SK-N-SH (cell line): ENCODE measurements at regions not wholly inside any gene's neighbourhood (a gene's known extent, or its start where the extent isn't known, plus 50 kb on each side); places are given as distances from the start of the nearest gene placed in this dataset.

Source experiments
- CTCF ChIA-PET: fragments of 300-600, 350-600 bp; formaldehyde crosslinking; extraction: SDS; loops from one replicate; lab custom pipeline; 2021; lab: Yijun Ruan, JAX
- POLR2A ChIA-PET: fragments of 350-600 bp; sonication (Branson Sonifier 250); formaldehyde crosslinking; extraction: SDS; loops from one replicate; lab custom pipeline; 2020; ENCODE audit warnings: antibody characterized with exemption, inconsistent platforms; lab: Yijun Ruan, JAX
- DNase-seq: peaks from one replicate; pipeline ENCODE4 v3.0.0; 2012
- H2AFZ ChIP-seq: fragments of 200-600 bp; sonication (generic); 2 replicates; pipeline ENCODE4 v1.8.1; 2016; ENCODE audit warnings: antibody characterized with exemption, mild to moderate bottlenecking, low read depth
- H3F3A ChIP-seq: fragments of 200-600 bp; sonication (generic); replicated peaks from 2 replicates; pipeline ENCODE3; 2016; ENCODE audit warnings: antibody characterized with exemption, mild to moderate bottlenecking; ENCODE audit not compliant: insufficient read depth
- H3K27ac ChIP-seq, 2 experiments: fragments of 200-500 bp in 1 of 2; fragments of 200-600 bp in 1 of 2; sonication (Bioruptor generic) in 1 of 2; sonication (generic), shearing (Covaris generic) in 1 of 2; 2 replicates each; pipeline versions ENCODE4 v1.5.1 to v1.6.1; 2014 to 2016; ENCODE audit warnings: low read depth in 2 of 2, inconsistent platforms in 1 of 2, low read length in 1 of 2, mild to moderate bottlenecking in 1 of 2, mixed read lengths in 1 of 2
- H3K27me3 ChIP-seq: fragments of 200-600 bp; sonication (generic), shearing (Covaris generic); 2 replicates; pipeline ENCODE4 v1.6.1; 2016; ENCODE audit warnings: mixed run types; ENCODE audit not compliant: insufficient read depth
- H3K36me3 ChIP-seq, 2 experiments: fragments of 200-500 bp in 1 of 2; fragments of 200-600 bp in 1 of 2; sonication (Bioruptor generic) in 1 of 2; sonication (generic) in 1 of 2; replicated peaks in 1 of 2; 2 replicates each; pipeline versions ENCODE3 to v1.5.1; 2014 to 2016; ENCODE audit warnings: low read length in 1 of 2, mild to moderate bottlenecking in 1 of 2; ENCODE audit not compliant: insufficient read depth in 2 of 2, control insufficient read depth in 1 of 2
- H3K4me1 ChIP-seq, 2 experiments: fragments of 200-500 bp in 1 of 2; fragments of 200-600 bp in 1 of 2; sonication (Bioruptor generic) in 1 of 2; sonication (generic), shearing (Covaris generic) in 1 of 2; 2 replicates each; pipeline versions ENCODE4 v1.5.1 to v1.6.1; 2014 to 2016; ENCODE audit warnings: low read depth in 1 of 2, low read length in 1 of 2, mixed run types in 1 of 2; ENCODE audit not compliant: insufficient read depth in 2 of 2, control insufficient read depth in 1 of 2
- H3K4me2 ChIP-seq: fragments of 200-600 bp; sonication (generic), shearing (Covaris generic); 2 replicates; pipeline ENCODE4 v1.6.1; 2017; ENCODE audit warnings: mixed run types
- H3K4me3 ChIP-seq, 2 experiments: fragments of 200-500 bp in 1 of 2; fragments of 200-600 bp in 1 of 2; sonication (Bioruptor generic) in 1 of 2; sonication (generic), shearing (Covaris generic) in 1 of 2; 2 replicates each; pipeline versions ENCODE4 v1.5.1 to v1.8.1; 2014 to 2016; ENCODE audit warnings: low read depth in 2 of 2, inconsistent platforms in 1 of 2, low read length in 1 of 2, mild to moderate bottlenecking in 1 of 2, mixed read lengths in 1 of 2, moderate library complexity in 1 of 2
- H3K79me2 ChIP-seq: fragments of 200-600 bp; sonication (generic); 2 replicates; pipeline ENCODE4 v1.8.1; 2017; ENCODE audit warnings: mild to moderate bottlenecking; ENCODE audit not compliant: insufficient read depth
- H3K9ac ChIP-seq: fragments of 200-600 bp; sonication (generic); 2 replicates; pipeline ENCODE4 v1.6.1; 2017; ENCODE audit warnings: mixed run types
- H3K9me2 ChIP-seq: fragments of 200-600 bp; sonication (generic); 2 replicates; pipeline ENCODE4 v1.6.1; 2017; ENCODE audit warnings: mixed run types
- H3K9me3 ChIP-seq: fragments of 200-600 bp; sonication (generic); 2 replicates; pipeline ENCODE4 v1.6.1; 2017; ENCODE audit warnings: mixed run types, mild to moderate bottlenecking, moderate library complexity
- H4K20me1 ChIP-seq: fragments of 200-600 bp; sonication (generic); 2 replicates; pipeline ENCODE4 v1.6.1; 2017; ENCODE audit warnings: mild to moderate bottlenecking, mixed run types; ENCODE audit not compliant: insufficient read depth
- FOSL2 ChIP-seq: IDR thresholded peaks from 2 replicates; pipeline ENCODE4 v1.4.0; 2012; ENCODE audit warnings: low read depth, mild to moderate bottlenecking, moderate library complexity, borderline replicate concordance
- GABPA ChIP-seq: IDR thresholded peaks from 2 replicates; pipeline ENCODE4 v1.4.0; 2012; ENCODE audit warnings: low read depth, mild to moderate bottlenecking
- POLR2AphosphoS5 ChIP-seq: IDR thresholded peaks from 2 replicates; pipeline ENCODE4 v1.6.1; 2012; ENCODE audit warnings: low read depth, low read length
- RAD21 ChIP-seq: IDR thresholded peaks from 2 replicates; pipeline ENCODE4 v1.6.1; 2012; ENCODE audit warnings: mild to moderate bottlenecking, low read length
- RCOR1 ChIP-seq: fragments of 150-350 bp; IDR thresholded peaks from 2 replicates; pipeline ENCODE4 v1.6.1; 2017; ENCODE audit warnings: antibody characterized with exemption, low read length
- REST ChIP-seq: IDR thresholded peaks from 2 replicates; pipeline ENCODE4 v1.6.1; 2012; ENCODE audit warnings: mild to moderate bottlenecking, low read depth, low read length, moderate library complexity
- TEAD4 ChIP-seq: IDR thresholded peaks from 2 replicates; pipeline ENCODE4 v1.4.0; 2012; ENCODE audit warnings: mild to moderate bottlenecking, borderline replicate concordance; ENCODE audit not compliant: insufficient read depth
- YY1 ChIP-seq: IDR thresholded peaks from 2 replicates; pipeline ENCODE4 v1.4.0; 2012; ENCODE audit warnings: low read depth, mild to moderate bottlenecking
- WGBS: methylation state at CpG from one replicate; pipeline ENCODE4 v1.1.6; 2017; ENCODE audit warnings: low lambda C conversion rate; 5-methylcytosine and 5-hydroxymethylcytosine counted together
- TF ChIP-seq, protein P1 (sequence below): IDR thresholded peaks from 2 replicates; pipeline ENCODE4 v1.4.0; 2012; ENCODE audit warnings: low read depth, borderline replicate concordance

- TF ChIP-seq TEAD4 (no peak), REST (no peak), FOSL2 (no peak), RCOR1 (no peak), POLR2AphosphoS5 (no peak)
Observed at GRCh38 chr4:60223208-60223923, 976.8 kb upstream of the ADGRL3 start.

DNA sequence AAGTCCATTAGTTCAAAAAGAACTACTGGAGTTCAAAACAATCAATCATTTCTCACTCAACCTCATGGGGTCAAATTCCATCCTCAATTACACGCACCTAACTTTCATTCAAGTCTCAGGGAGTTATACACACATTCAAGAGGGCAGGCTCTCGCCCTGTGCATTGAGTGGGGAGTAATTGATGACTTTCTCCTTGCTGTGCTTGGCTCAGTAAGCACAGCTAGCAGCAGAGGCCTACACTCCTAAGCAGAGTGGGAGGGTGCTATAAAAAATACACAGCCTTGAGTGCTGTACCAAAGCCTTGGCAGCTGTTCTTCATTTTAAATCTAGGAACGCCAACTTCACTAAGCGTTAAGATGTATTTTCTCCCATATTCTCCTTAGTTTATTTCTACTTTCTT is 958.3 kb upstream of the ADGRL3 start:
- H3K27ac ChIP-seq, result no peak overlapping the region
- no peaks in the 10 kb centered on the region for H3K9me3 ChIP-seq
- TF ChIP-seq GABPA (no peak), YY1 (no peak), RAD21 (no peak), TEAD4 (no peak)
- TF ChIP-seq, protein P1, sequence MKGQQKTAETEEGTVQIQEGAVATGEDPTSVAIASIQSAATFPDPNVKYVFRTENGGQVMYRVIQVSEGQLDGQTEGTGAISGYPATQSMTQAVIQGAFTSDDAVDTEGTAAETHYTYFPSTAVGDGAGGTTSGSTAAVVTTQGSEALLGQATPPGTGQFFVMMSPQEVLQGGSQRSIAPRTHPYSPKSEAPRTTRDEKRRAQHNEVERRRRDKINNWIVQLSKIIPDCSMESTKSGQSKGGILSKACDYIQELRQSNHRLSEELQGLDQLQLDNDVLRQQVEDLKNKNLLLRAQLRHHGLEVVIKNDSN, result no peak
- H4K20me1 ChIP-seq, result no peaks in the 10 kb centered on the region
- H2AFZ ChIP-seq, result no peak overlapping the region
- POLR2A ChIA-PET, result no interaction called here
- no peak for DNase-seq
- H3K4me2 ChIP-seq, result no peak overlapping the region
- H3F3A ChIP-seq, result no peaks in the 10 kb centered on the region
- no peaks in the 10 kb centered on the region for H3K9me2 ChIP-seq
- no peaks in the 10 kb centered on the region for H3K4me1 ChIP-seq
- no peaks in the 10 kb centered on the region for H3K36me3 ChIP-seq
- H3K4me3 ChIP-seq, result no peak overlapping the region
- no peaks in the 10 kb centered on the region for H3K79me2 ChIP-seq
- CTCF ChIA-PET, result no interaction called here
- H3K9ac ChIP-seq, result no peak overlapping the region
- no peaks in the 10 kb centered on the region for H3K27me3 ChIP-seq
- 36% methylated on average over 4 of the region's 4 CpGs for WGBS

More at GRCh38 chr4:60223208-60223923, 976.8 kb upstream of the ADGRL3 start:
- Histone ChIP-seq H3K79me2 (no peaks in the 10 kb centered on the region), H3F3A (no peaks in the 10 kb centered on the region), H3K36me3 (no peaks in the 10 kb centered on the region), H3K4me3 (no peak overlapping the region), H2AFZ (no peak overlapping the region), H3K9me2 (no peaks in the 10 kb centered on the region), H4K20me1 (no peaks in the 10 kb centered on the region), H3K4me1 (no peaks in the 10 kb centered on the region), H3K27me3 (no peaks in the 10 kb centered on the region), H3K9me3 (no peaks in the 10 kb centered on the region), H3K9ac (no peak overlapping the region), H3K4me2 (no peak overlapping the region), H3K27ac (no peak overlapping the region)
- CTCF ChIA-PET, result no interaction called here
- POLR2A ChIA-PET, result no interaction called here
- WGBS, result 18% methylated on average over 3 of the region's 3 CpGs
- no peak for DNase-seq
